ENCODE measurements at regions not wholly inside any gene's neighbourhood (a gene's known extent, or its start where the extent isn't known, plus 50 kb on each side); places are given as distances from the start of the nearest gene placed in this dataset.

GRCh38 chr2:154532763-154533162 lies 165.7 kb upstream of the KCNJ3 start:
- TF ChIP-seq, protein P1, sequence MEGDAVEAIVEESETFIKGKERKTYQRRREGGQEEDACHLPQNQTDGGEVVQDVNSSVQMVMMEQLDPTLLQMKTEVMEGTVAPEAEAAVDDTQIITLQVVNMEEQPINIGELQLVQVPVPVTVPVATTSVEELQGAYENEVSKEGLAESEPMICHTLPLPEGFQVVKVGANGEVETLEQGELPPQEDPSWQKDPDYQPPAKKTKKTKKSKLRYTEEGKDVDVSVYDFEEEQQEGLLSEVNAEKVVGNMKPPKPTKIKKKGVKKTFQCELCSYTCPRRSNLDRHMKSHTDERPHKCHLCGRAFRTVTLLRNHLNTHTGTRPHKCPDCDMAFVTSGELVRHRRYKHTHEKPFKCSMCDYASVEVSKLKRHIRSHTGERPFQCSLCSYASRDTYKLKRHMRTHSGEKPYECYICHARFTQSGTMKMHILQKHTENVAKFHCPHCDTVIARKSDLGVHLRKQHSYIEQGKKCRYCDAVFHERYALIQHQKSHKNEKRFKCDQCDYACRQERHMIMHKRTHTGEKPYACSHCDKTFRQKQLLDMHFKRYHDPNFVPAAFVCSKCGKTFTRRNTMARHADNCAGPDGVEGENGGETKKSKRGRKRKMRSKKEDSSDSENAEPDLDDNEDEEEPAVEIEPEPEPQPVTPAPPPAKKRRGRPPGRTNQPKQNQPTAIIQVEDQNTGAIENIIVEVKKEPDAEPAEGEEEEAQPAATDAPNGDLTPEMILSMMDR (IDR thresholded peaks at IDR 0.05) = no peak
- no peak for TF ChIP-seq ZFX (IDR thresholded peaks at IDR 0.05; ENCODE audit: borderline replicate concordance)
